Prostate gland (tissue), 2 donors: ENCODE measurements at regions not wholly inside any gene's neighbourhood (a gene's known extent, or its start where the extent isn't known, plus 50 kb on each side); places are given as distances from the start of the nearest gene placed in this dataset.

Experiments
- CTCF ChIP-seq, 4 experiments: fragments of 200-600 bp in 2 of 4; fragments of 450-650 bp in 2 of 4; sonication (generic) in 2 of 4; IDR thresholded peaks; 1 replicate in 3 of 4; 2 replicates in 1 of 4; pipeline ENCODE4 v1.5.1; 2016 to 2019; ENCODE audit warnings: antibody characterized with exemption in 4 of 4, mild to moderate bottlenecking in 2 of 4, moderate library complexity in 2 of 4
- POLR2A ChIP-seq: fragments of 450-650 bp; IDR thresholded peaks from one replicate; pipeline ENCODE4 v1.6.1; 2016; ENCODE audit warnings: antibody characterized with exemption, mild to moderate bottlenecking
- POLR2AphosphoS5 ChIP-seq: sonication (generic); formaldehyde crosslinking; IDR thresholded peaks from one replicate; pipeline ENCODE4 v1.6.1; 2017; ENCODE audit warnings: antibody characterized with exemption

GRCh38 chr3:176005564-176005963, 1146.4 kb downstream of the NAALADL2 start:
- no peak for TF ChIP-seq CTCF (IDR thresholded peaks at IDR 0.05)
- TF ChIP-seq POLR2A = no peak
- no peak for TF ChIP-seq POLR2AphosphoS5
